GM21786 (cell line): ENCODE measurements at regions not wholly inside any gene's neighbourhood (a gene's known extent, or its start where the extent isn't known, plus 50 kb on each side); places are given as distances from the start of the nearest gene placed in this dataset.

Experiments used
- ATAC-seq: cut with Tn5 transposase; IDR thresholded peaks from one replicate; pipeline ENCODE4 v1.9.1; 2021; ENCODE audit not compliant: unreplicated experiment

DNA sequence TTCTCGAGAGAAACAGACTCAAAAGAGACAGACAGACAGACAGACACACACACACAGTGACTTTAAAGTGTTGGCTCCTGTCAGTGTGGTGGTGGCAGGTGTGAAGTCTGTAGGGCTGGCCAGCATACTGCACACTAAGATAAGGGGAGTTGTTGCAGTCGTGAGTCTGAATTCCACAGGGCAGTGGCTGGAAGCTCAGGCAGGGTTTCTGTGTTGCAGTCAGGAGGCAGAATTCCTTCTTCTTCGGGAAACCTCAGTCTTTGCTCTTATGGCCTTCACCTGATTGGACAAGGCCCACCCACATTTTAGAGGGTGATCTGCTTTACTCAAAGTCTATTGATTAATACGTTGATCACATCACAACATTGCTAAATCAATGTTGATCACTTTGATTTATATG, 478.4 kb upstream of the HS6ST1 start:
- no peak for ATAC-seq

DNA sequence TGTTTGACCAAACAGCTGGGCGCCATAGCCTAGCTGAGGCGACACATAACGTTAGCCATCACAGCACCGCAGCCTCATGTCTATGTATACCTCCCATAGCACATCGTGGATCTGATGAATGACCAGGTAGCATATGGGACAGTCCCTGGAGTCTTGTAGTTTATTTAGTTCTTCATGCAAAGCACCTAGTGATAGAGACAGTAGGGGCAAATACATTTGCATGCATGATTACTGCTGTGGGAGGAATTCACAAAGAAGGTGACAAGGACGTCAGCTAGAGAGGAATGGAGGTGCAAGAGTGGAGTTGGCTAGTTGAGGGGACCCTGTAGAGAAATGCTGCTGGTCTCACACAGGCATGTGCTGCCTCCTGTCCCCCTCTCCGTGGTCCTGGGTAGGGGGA, 478.9 kb upstream of the HS6ST1 start:
- peak; percentile 39 for ATAC-seq

DNA sequence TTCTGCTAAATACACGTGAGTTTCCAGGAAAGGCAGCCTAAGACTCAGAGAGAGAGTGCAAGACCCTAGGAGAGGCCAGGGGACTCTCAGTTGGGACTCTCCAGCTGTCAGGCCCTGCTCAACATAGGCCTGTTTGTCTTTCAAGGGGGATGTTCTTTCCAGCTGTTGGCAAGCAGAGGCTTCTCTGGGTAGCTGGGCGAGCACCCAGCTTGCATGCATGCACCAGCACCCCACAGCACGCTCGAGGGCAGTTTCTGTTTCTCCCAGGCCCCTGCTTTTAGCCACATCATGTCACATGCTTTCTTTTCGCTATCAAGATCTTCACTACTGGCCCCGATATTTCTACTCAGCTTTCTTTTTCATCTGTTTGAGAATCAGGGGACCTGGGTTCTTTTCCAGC, 479.3 kb upstream of the HS6ST1 start:
- ATAC-seq = peak; percentile 87

DNA sequence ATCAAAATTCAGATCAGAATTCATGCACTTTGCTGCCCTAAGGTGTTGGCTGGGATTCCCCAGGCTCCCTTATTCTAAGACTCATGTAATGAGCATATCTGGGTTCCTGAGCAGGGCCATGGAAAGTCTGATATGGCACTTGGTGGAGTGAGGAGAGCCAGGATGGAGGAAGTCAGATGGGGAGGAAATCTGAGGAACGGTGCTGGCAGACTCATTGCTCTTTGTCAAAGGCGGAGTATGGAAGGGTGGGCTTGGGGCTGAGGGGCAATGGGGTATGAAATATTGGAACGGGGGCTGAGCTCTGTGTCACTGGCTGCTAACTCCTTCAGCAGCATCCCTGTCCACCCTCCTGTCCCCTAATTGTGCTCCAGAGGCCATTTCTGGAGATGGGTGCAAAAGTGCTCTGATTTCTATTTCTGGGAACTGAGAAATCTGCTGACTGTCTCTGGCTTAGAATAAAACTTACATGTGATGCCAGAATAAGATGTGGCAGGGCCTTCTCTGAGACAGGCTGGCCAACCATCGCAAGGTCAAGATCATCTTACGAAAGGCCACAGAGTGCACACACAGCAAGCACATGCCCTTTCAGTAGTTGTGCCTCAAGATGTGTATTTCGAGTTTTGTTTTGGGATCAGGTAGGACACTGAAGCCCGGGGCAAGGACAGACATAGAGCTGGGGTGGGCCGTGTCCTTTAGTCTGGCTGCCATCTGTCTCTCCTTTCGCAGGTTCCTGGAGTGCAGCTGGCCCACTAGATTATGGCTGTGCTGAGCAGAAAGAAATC, 480.0 kb upstream of the HS6ST1 start:
- no peak for ATAC-seq

DNA sequence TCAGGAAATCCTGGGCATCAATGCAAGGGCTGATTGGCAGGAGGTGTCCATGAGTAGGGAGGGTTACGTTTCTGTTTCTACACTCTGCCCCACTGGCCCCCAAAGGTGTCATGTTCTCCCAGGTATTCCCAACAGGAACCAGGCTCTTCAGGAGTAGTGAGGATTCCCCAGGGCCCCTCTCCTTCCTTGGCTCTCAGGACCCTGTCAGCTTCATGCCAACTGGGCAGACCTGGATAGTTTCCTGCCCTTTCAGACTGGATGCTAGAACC, 480.6 kb upstream of the HS6ST1 start:
- no peak for ATAC-seq

DNA sequence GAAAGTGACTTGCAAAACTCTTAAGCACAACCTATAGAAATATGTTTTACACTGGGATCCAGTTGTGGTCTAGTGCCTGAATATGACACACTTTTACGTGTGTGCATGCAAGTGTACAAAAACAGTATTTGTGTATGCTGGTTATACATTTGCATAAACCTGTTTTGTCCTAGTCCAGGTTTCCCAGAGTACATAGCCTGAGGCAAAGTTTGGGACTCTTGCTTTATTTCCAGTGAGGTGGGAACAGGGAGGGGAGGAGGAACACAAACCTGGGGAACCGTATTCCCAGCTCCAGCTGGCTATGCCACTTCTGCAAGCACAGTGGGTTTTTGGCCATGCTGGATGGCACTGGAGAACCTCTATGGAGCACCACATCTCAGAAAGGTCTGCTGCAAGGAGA, 481.1 kb upstream of the HS6ST1 start:
- no peak for ATAC-seq

DNA sequence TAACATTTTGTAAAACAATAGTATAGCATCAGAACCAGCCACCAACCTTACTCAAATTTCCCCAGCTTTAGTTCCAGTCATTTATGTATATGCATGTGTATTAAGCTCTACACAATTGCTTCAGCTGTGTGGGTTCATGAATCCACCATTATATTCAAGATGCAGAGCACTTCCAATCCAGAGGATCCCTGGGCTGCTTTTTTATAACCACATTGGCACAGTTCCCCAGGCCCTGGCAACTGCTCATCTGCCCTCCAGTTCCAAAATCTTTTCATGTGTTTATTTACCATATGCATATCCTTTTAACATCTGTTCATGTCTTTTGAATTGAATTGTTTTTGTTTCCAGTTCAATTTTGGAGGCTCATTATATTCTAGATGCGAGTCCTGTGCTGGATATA, 482.9 kb upstream of the HS6ST1 start:
- ATAC-seq = no peak

DNA sequence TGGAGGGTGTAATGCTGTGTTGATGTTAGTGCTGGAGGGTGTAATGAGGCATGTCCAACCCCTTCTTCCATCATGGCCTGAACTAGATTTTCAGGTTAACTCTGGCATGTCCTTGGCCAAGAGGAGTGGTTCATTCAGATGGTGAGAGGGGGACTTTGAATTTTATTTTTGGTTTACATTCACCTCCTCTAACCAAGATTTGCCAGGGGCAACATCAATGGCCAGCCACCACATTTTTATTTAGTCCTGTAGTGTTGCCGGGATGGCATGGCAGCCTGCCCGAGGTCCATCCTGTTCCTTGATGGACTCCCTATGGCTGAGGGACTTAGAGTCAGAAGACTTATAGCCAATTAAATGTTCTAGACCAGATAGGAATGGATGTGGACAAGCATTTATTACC, 484.6 kb upstream of the HS6ST1 start:
- ATAC-seq = no peak

DNA sequence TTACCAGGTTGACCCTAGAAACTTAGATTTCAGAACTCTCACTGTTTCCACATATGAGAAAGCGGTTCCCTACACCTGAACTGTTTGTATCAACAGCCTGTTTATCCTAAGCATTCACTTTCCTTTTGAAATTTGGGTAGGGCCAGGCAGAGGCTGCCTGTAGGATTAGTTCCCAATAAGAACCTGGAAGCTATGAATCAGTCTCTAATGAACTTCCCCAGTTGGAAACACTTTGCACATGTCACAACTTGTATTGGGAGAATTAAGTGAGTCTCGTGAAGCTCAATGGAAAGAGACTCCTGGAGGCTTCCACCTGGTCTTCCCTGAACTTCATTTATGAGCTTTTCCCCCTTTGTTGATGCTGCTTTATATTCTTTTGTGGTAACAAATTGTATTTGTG, 486.6 kb upstream of the HS6ST1 start:
- no peak for ATAC-seq

DNA sequence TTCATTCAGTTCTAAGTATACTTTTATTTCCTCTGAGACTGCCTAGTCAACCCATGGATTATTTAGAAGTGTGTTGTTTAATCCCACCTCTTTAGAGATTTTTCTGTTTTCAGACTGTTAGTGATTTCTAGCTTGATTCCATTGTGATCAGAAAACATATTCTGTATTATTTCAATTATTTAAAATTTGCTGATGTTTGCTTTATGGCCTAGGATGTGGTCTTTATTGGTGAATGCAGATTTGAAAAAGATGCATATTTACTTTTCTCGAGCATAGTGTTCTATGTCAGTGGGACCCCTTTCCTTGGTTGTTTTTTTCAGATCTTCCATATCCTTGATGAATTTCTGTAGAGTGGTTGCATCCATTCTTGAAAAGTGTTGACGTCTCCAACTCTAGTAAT, 487.2 kb upstream of the HS6ST1 start:
- no peak for ATAC-seq

DNA sequence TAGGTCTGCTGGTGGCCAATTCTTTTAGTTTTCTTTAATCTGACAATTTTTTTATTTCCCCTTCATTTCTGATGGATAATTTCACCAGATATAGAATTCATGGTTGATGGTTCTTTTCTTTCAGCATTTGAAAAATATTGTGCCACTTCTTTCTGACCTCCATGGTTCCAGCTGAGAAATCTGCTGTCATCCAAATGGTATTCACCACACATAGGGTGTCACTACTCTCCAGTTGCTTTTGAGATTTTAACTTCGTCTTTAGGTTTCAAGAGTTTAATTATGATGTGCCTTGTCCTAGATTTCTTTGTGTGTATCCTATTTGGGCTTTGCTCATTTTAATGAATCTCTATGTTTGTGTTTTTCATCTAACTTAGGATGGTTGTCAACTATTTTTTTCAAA, 488.6 kb upstream of the HS6ST1 start:
- no peak for ATAC-seq

DNA sequence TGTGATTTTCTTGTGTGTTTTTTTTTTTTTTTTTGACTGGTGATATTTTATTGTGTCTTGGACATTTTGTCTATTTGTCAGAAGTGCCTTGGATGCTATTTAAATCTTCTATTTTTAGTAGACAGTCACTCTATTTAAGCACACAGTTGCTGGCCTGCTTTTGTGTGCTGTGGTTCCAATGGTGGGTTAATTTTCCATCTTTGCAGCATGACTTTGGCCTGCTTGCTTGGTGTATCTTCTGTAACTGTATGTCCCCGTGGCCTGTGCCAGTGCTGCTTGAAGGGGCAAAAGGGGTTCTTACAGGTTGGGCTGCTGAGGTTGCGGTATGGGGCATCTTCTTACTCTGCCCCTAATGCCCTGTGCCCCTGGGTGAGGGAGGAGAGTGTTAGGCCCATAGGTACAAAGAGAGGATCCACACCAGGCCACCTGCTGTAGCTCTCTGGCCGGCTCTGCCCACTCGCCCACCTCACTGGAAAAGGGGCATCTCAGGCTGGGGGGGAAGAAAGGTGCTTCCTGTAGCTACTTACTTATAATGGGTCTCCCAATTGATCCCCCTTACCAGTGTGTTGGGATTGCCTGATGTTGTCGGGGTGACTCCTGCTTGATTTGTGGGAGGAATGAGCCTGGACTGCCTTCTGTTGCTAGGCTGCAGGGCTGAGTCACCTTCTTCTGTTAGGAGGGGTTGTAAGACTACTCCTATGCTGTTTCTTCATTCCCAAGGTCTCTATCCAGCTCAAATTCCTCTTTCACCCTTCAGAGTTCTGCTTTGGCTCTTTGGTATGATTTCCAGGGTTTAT, 490.0 kb upstream of the HS6ST1 start:
- ATAC-seq = no peak

DNA sequence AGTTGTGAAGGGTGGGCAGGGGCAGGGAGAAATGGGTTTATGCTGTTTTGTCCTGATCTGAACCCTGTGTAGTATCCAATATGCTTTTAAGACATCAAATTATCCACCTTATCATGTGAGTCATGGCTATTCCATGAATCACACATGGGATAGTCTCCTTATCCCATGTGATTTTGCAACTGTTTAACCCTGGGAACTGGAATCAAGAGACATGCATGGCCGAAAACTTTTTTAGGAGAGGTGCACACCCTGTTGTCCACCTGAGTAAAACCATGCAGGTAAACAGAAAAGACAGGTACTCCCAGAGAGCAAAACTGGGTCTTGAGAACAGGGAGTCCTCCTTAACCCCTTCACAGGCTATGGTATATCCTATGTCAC, 490.6 kb upstream of the HS6ST1 start:
- ATAC-seq = no peak

DNA sequence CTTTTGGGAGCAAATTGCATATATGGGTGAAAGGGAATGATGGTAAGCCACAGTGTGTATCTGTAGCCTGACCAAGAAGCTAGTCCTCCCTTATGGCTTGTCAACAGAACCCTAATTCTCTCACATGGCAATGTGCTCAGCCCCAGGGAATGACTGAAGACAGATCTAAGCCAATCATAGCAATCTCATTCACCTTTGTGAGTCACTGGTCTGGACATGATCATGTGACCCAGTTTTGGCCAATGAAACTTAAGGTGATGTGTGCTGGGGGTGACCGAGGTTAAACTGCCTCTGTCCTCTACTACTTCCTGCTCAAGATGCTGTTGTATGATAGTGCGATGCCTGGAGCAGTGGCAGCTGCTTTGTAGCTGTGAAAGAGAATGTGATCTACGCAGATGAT, 491.2 kb upstream of the HS6ST1 start:
- no peak for ATAC-seq

DNA sequence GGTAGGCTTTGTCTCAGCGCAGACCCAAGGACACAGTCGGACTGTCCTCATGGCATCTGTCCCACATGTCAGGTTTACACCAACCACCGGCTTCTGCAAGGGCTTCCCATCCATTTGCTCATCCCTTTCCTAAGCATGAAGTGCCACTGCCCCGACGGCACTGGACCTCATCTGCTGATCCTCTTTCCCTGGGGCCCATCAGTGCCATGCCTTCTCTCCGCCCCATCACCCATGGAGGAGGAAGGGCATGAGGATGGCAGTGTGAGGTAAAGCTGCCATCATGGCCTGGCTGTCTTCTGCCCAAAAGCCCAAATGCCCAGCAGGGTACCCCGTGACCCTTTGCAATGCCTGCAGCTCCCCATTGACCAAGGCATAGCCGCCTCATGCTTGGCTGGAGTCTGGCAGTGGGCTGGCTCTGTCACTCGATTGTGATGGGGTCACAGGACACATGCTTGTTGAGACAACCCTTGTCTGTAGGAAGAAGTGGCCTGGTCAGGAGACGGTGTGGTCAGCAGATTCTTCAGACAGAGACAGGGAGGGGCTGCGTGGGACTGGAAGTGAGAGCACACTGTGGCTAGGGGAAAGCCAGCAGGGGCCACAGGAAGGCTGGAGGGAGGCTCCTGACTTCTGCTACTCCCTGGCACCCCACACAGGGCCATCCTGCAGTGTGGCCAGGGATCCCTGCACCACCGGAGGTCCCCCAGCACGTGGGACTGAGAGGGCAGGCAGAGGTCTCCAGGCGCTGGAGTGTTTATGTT, 493.7 kb upstream of the HS6ST1 start:
- ATAC-seq = no peak

DNA sequence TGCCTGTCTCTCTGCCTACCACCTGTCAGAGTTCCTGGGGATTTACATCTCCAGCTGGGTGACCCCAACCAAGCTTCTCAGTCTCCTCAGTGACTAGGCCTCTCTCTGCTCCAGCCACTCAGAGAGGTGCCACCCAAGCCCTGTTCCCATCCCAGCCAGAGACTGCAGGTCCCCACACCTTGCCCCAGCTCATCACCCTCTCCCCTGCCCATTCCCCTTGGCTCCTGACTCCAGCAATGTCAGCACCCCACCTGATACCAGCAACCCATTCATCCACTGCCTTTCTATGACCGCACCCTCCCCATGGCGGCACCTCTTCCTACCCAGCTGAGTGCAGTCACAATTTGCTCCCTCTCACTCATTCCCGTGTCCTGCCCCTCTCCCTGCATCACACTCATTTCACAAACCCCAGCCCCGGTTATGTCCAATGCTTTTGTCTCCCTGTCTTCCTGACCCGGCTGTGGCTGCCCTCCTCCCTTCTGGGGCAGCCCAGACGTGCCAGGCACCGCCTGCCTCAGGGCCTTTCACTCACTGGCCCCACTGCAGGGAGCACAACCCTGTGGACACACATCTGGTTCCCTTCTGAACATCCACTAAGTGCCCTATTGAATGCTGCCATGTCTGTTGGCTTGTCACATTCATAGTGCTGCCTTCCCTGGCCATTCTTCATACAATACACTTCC, 494.8 kb upstream of the HS6ST1 start:
- ATAC-seq = no peak

DNA sequence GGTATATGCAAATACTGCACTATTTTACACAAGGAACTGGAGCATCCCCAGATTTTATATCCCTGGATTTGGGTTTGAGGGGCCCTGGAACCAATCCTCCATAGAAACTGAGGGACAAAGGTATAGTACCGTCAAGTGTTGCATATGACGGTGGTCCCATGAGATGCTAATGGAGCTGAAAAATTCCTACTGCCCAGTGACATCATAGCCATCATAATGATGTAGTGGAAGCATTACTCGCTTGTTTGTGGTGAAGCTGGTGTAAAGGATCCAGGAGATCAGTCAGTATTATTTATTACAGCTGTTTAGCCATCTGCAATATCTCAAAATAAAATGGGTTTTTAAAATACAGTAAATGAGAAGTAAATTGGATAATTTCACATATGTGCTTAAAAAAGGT, 496.6 kb upstream of the HS6ST1 start:
- no peak for ATAC-seq

DNA sequence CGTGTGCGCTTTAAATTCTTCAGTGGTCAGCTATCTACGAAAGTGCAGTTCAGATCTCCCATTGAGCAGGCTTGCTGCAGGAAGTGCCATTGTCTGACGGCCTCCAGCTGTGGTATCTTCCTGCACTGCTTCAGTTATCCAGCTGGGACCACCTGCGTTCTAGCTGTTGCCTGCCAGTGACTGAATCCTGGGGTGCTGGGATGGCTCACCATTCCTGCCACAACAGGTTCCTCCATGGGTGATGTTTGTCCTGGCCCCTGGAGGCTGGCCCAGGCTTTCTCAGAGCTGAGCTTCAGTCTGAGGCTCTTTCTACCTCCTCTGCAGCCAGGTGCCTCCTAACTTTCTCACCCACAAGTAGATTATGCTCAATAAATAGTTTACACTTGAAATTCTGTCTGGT, 498.5 kb upstream of the HS6ST1 start:
- no peak for ATAC-seq

DNA sequence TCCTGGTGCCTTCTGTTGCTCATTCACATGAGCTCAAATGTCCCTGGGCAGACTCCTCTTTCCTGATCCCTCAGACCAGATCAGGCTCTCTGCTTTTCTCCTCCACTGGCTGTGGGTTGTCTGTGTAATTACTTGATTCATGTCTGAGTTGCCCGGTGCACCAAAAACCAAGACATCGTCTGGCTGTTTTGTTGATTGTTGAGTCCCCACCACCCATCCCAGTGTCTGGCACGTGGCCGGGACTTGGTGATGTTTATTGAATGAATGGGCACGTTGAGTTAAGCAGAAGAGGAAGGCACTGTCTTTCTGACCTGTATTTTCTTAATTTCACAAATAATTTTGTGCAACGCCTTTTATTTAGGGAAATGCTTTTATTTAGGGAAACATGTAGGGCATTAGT, 499.1 kb upstream of the HS6ST1 start:
- no peak for ATAC-seq

DNA sequence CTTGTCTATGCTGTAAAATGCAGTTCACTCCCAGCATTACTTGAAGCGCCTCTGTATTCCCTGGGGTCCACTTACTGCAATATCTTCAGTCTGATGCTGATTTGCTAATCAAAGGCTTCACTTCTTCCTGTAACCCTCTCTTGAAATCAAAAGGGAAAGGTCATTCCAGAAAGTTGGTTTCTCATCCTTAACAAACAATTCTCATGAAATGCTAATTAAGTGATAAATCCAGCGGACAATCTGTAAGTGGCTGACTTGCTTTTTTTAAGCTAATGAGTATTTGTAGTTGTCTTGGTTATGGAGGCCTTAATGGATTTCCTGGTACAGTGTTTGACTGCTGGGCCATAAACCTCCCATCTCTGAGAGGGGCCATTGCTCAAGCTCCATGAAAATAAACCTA, 499.6 kb upstream of the HS6ST1 start:
- ATAC-seq = no peak

DNA sequence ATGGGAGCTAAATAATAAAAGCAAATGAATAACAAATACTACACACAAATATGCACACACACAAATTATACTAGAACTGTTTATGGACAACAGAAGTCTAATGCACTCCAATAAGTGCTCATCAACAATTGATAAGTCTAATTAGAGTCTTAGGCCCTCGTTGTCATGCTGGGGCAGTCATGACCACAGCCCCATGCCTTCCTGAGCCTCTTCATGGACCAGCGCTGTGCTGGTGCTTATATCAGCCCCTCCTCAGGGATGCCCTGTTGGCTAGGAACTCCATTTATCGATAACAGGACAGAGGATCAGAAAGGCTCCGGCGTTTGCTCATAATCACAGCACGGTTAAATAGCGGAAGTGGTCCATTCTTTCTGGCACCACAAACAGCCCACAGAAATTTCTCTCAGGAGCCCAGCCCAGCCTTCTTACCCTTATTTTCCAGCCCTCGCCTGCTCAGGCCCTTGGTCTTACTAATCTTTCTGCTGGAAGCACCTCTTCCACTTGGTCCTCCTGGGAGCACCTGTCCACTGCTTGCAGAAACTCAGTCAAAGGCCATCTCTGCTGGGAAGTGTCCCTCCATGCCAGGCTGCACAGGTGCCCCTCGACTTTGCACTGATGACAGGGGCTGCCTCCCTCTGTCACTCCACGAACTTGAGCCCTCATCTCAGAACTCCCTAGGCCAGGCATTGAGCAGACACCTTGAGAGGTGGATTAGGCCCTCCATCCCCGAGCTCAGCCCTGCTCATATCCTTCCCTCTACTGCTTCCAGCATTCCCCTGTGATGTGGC, 500.2 kb upstream of the HS6ST1 start:
- no peak for ATAC-seq
